ENCODE measurements at regions not wholly inside any gene's neighbourhood (a gene's known extent, or its start where the extent isn't known, plus 50 kb on each side); places are given as distances from the start of the nearest gene placed in this dataset.

- H3K36me3 Mint-ChIP-seq (ENCODE audit: low read depth, unreplicated experiment): no peaks in the 10 kb centered on the region
- H3K9me3 Mint-ChIP-seq (ENCODE audit: unreplicated experiment): no peaks in the 10 kb centered on the region
- H3K4me1 Mint-ChIP-seq (ENCODE audit: unreplicated experiment): no peaks in the 10 kb centered on the region
- H3K4me3 Mint-ChIP-seq (ENCODE audit: unreplicated experiment): no peak overlapping the region
- DNase-seq (ENCODE audit: low spot score): no peak
- no peak for TF ChIP-seq CTCF (IDR thresholded peaks at IDR 0.05; ENCODE audit: unreplicated experiment)
- H3K27ac Mint-ChIP-seq (ENCODE audit: unreplicated experiment): no peak overlapping the region
- no peaks in the 10 kb centered on the region for H3K27me3 Mint-ChIP-seq (ENCODE audit: unreplicated experiment)
Measured at GRCh38 chr6:164791498-164791897, 517.9 kb downstream of the C6orf118 start.

GRCh38 chr6:164763788-164764187 lies 545.6 kb downstream of the C6orf118 start:
- no peaks in the 10 kb centered on the region for H3K27me3 Mint-ChIP-seq (ENCODE audit: unreplicated experiment)
- H3K4me1 Mint-ChIP-seq (ENCODE audit: unreplicated experiment): no peaks in the 10 kb centered on the region
- H3K4me3 Mint-ChIP-seq (ENCODE audit: unreplicated experiment): no peak overlapping the region
- TF ChIP-seq CTCF (IDR thresholded peaks at IDR 0.05; ENCODE audit: unreplicated experiment): no peak
- peaks cover 3% of the 10 kb centered on the region for H3K9me3 Mint-ChIP-seq (ENCODE audit: unreplicated experiment)
- H3K36me3 Mint-ChIP-seq (ENCODE audit: low read depth, unreplicated experiment): no peaks in the 10 kb centered on the region
- no peak for DNase-seq (ENCODE audit: low spot score)
- no peak overlapping the region for H3K27ac Mint-ChIP-seq (ENCODE audit: unreplicated experiment)

- no peak for TF ChIP-seq CTCF (IDR thresholded peaks at IDR 0.05; ENCODE audit: unreplicated experiment)
- H3K36me3 Mint-ChIP-seq (ENCODE audit: low read depth, unreplicated experiment): no peaks in the 10 kb centered on the region
- H3K27ac Mint-ChIP-seq (ENCODE audit: unreplicated experiment): no peak overlapping the region
- no peak overlapping the region for H3K4me3 Mint-ChIP-seq (ENCODE audit: unreplicated experiment)
- peaks cover 3% of the 10 kb centered on the region for H3K9me3 Mint-ChIP-seq (ENCODE audit: unreplicated experiment)
- H3K27me3 Mint-ChIP-seq (ENCODE audit: unreplicated experiment): peaks cover 2% of the 10 kb centered on the region
- H3K4me1 Mint-ChIP-seq (ENCODE audit: unreplicated experiment): peaks cover 4% of the 10 kb centered on the region
- DNase-seq (ENCODE audit: low spot score): no peak
Measured at GRCh38 chr6:164757451-164757850, 552.0 kb downstream of the C6orf118 start.

- no peak overlapping the region for H3K27ac Mint-ChIP-seq (ENCODE audit: unreplicated experiment)
- no peak for TF ChIP-seq CTCF (IDR thresholded peaks at IDR 0.05; ENCODE audit: unreplicated experiment)
- H3K4me1 Mint-ChIP-seq (ENCODE audit: unreplicated experiment): peaks cover 4% of the 10 kb centered on the region
- no peak overlapping the region for H3K4me3 Mint-ChIP-seq (ENCODE audit: unreplicated experiment)
- H3K9me3 Mint-ChIP-seq (ENCODE audit: unreplicated experiment): peaks cover 3% of the 10 kb centered on the region
- DNase-seq (ENCODE audit: low spot score): no peak
- peaks cover 2% of the 10 kb centered on the region for H3K27me3 Mint-ChIP-seq (ENCODE audit: unreplicated experiment)
- no peaks in the 10 kb centered on the region for H3K36me3 Mint-ChIP-seq (ENCODE audit: low read depth, unreplicated experiment)
Measured at GRCh38 chr6:164756723-164757122, 552.7 kb downstream of the C6orf118 start.

DNA sequence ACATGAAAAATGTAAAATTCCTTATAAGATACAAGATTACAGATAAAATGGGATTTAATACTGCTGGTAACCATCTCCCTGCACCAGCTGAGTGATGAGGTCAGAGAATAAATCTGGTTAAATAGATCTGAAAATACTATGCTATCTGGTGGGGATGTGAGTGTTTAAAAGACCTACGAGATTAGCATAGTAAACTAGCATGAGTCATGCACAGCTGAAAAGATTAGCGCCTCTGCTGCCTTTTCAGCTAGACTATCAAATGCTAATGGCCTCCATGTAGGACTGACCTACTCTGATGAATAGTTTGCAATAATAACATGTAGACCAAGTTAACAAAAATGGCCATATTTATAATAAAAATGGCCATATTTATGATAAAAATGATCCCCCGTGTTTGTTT lies 553.3 kb downstream of the C6orf118 start:
- H3K27ac Mint-ChIP-seq (ENCODE audit: unreplicated experiment): no peak overlapping the region
- H3K27me3 Mint-ChIP-seq (ENCODE audit: unreplicated experiment): peaks cover 2% of the 10 kb centered on the region
- no peaks in the 10 kb centered on the region for H3K36me3 Mint-ChIP-seq (ENCODE audit: low read depth, unreplicated experiment)
- TF ChIP-seq CTCF (IDR thresholded peaks at IDR 0.05; ENCODE audit: unreplicated experiment): no peak
- no peak for DNase-seq (ENCODE audit: low spot score)
- H3K4me1 Mint-ChIP-seq (ENCODE audit: unreplicated experiment): peaks cover 4% of the 10 kb centered on the region
- no peak overlapping the region for H3K4me3 Mint-ChIP-seq (ENCODE audit: unreplicated experiment)
- H3K9me3 Mint-ChIP-seq (ENCODE audit: unreplicated experiment): peaks cover 3% of the 10 kb centered on the region
